GM21515 (cell line): ENCODE measurements at regions not wholly inside any gene's neighbourhood (a gene's known extent, or its start where the extent isn't known, plus 50 kb on each side); places are given as distances from the start of the nearest gene placed in this dataset.

Experiments used
- ATAC-seq: cut with Tn5 transposase; IDR thresholded peaks from one replicate; pipeline ENCODE4 v1.9.1; 2021; ENCODE audit not compliant: unreplicated experiment

DNA sequence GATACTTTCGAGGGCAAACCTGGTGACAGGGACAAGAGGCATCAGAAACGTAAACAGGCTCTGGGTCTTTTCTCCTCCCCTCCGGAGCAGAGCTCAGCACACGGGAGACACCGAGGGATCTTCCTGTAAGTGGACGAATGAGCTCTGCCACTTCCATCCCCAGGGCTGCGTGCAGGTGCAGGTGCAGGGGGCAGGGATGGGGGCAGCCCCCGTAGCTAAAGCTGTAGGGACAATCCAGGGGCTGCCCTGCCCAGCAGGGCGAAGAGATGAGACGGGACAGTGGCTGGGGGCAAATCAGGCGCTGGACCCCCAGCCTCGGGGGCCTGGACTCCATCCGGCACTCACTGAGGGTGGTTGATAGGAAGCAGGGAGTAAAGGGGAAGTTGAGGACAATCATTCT, 505.4 kb downstream of the BRD1 start:
- ATAC-seq, result no peak

DNA sequence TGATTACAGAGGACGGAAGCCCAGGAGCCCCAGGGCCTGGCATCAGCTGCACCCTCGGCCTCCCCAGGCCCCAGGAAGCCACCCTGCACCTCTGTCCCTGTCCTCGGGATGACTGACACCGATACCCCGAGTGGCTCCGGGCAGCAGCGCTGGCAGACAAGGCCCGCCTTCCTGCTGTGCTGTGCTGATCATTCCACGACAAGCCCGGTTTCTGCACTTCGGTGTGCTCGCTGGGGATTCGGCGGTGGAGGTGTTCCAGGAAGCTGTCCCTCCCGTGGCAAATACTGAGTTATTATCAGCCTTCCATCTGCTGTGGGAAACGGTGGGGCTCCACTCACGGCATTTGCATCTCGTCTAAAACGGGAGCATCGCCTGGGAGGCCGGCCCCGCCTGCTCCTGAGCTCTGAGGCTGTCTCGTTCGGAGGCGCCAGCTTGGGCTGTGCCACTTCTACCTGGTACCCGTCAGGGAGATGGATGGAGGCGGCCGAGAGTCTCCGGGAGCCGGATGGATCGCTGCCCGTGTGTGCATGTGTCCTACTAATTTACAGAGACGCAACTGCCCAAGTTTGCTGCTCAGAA, 506.1 kb downstream of the BRD1 start:
- ATAC-seq, result no peak

DNA sequence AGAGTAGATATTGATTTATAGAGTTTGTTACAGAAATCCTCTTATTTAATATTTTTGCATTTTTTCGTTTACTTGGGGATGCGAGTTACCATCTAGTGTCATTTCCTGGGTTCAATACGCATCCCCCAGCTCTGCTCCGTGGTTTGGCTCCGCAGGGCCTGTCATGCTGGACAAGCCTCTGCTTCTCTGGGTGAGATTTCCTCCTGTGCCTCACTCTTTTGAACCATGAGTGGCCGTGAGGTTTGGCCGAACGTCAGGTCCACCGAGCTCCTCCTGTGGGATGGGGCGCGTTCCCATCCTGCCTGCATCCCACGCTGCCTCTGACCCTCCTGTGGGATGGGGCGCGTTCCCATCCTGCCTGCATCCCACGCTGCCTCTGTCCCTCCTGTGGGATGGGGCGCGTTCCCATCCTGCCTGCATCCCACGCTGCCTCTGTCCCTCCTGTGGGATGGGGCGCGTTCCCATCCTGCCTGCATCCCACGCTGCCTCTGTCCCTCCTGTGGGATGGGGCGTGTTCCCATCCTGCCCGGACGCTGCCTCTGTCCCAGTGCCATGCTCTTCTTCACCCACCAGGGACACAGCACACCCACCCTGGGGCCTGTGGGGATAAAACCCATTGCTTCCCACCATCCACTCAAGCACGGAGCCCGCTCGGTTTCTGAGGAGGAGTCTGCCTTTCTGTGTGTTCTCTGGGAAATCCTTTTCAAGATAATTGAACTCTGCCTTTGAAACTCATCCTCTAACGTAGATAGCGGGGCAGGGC, 506.8 kb downstream of the BRD1 start:
- no peak for ATAC-seq

DNA sequence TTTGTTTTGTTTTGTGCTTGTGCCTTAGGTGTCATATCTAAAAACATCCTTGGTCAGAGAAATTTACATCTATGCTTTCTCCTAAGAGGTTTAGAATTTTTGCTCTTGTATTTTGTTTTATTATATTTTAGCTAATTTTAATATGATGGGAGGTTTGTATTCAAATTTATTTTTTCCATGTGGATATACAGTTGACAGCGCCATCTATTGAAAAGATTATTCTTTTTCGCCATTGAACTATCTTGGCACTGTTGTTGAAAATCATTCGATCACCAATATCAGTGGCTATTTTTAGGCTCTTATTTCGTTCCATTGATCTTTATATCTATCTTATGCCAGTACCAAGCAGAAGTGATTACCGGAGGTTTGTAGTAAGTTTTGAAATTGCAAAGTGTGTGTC, 510.3 kb downstream of the BRD1 start:
- no peak for ATAC-seq

DNA sequence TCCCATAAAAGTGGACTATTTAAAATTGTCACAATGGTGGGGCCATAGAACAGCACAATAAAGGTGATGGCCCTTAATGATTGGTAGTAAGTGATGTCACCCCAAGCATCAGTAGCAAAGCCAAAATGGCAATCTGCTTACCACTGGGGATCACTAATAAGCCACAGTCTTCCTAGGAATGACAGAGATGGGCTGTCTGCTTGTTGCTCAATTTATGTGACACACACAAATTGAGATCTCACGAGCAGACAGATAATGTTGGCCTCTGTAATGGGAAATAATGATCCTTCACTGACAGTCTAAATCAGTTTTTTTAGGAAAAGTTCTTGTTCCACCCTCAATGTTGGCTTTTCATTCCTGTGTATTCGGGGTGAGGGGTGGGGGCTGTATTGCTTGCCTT, 515.1 kb downstream of the BRD1 start:
- no peak for ATAC-seq

DNA sequence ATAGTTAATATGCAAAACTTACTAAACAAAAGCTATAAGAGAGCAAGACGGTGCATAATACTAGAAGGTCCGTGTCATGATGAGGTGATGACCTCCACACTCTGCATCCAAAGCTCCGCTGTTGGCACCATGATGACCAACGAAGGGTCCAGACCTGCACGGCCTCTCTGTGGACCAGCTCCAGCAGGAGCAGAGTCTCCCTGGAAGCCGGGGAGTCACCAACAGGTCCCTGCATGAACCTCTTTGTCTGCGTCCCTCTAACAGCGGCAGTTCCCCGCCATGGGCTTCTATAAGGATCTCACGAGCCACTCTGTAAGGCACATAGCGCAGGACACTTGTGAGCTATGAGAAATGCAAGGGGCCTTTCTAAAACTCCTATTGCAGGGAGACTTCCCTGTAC, 517.3 kb downstream of the BRD1 start:
- no peak for ATAC-seq

DNA sequence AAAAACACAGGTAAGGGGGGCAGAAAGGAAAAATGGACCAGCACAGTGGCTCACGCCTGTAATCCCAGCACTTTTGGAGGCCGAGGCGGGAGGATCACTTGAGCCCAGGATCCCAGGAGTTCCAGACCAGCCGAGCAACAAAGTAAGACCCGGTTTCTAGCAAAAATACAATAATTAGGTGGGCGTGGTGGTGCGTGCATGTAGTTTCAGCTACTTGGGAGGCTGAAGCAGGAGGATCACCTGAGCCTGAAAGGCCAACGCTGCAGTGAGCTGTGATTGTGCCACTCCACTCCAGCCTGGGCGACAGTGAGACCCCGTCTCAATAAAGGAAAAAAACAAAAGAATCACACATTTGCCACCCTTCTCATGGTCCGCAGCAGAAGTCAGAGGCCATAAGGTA, 519.4 kb downstream of the BRD1 start:
- no peak for ATAC-seq

DNA sequence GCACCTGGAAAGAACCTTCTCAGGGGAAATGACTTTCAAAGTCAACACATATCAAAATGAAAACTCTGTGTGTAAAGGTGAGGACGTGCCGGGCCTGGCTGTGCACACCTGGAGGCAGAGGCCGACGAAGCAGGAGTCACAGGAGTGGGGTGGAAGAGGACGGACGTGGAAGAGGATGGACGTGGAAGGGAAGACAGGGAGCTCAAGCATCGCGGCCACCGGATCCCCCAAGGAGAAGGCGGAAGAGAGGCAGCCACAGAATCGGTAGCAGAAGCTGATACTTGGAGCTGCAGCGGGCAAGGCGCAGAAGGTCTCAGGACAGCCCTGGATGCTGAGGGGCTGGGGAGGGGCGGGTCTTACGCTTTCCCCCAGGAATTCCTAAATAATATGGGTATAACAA, 519.8 kb downstream of the BRD1 start:
- ATAC-seq, result no peak

DNA sequence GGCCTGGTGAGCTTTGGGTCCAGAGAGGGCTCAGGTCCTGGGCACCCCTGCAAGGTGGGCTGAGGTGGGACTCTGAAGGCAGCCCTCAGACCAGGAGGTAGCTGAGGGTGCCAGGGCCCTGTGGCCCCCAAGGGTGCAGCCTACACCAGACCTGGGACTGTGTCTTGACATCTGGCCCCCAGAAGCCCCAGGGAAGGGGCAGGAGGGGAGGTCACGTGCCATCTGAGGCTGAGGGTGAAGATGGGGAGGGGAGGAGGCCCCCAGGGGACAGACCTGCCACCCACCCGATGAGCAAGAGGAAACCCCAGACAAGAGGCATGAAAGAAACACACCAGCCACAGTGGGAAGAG, 520.2 kb downstream of the BRD1 start:
- ATAC-seq, result no peak

DNA sequence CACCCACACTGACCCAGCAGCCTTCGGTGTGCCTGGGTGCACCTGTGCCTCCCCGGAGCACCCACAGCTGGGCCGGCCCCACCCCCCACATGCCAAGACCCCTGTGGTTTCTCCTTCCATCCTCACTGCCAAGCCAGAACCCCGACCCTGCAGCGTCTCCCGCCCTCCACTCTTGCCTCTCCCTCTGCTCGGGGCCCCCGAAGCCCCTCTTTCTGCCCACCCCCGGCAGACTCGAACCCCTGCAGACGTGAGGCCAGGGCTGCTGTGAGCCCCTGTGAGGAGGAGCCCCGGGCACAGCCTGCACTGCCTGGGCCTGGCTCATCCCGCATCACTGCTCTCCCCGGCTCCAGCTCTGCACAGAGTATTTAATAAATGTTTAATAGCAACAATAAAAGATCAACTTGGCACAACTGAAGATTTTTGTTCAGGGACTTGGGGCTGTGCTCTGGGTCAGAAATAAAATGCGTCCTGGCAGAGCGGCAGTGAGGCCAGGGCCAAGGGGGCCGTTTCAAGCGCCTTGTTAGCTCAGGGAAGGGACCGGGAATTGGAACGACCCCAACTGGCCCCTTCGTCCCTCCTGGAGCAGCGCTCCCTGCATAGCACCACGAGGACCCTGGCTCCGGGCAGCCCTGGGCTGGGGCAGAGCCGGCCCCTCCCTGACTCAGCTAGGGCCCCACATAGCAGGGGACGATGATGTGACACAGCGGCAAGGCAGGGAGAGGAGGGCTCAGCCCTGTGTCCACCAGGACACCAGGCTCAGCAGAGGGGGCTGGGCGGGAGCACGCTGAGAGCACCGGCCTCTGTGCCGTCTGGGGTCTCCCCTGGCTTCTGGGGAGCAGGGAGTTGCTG, 520.8 kb downstream of the BRD1 start:
- ATAC-seq, result no peak

DNA sequence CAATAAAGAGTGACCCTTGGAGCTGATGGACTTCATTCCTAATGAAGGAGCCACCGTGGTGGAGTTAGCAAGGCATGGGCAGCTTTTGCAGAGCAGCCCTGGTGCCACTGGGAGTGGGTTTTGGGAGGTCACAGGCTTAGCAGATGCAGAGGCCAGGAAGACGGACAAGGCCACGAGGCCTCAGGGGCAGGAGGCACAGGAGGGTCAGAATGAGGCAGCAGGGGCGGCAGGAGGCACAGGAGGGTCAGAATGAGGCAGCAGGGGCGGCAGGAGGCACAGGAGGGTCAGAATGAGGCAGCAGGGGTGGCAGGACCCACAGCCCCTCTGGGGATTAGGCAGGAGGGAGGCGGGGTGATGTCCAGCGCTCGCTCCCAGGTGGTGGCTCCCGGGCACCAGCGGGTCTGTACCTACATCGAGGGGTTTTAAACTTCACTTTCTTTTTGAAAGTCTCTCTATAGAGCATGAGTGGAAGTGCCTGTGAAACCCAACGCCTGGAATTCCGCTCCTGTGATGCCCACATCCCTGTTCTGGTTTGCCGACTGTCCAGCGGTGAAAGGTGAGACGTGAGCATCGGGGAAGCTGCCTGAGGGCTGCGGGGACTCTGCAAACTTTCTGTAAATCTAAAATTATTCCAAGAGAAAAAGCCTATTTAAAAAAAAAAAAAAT, 521.6 kb downstream of the BRD1 start:
- no peak for ATAC-seq

DNA sequence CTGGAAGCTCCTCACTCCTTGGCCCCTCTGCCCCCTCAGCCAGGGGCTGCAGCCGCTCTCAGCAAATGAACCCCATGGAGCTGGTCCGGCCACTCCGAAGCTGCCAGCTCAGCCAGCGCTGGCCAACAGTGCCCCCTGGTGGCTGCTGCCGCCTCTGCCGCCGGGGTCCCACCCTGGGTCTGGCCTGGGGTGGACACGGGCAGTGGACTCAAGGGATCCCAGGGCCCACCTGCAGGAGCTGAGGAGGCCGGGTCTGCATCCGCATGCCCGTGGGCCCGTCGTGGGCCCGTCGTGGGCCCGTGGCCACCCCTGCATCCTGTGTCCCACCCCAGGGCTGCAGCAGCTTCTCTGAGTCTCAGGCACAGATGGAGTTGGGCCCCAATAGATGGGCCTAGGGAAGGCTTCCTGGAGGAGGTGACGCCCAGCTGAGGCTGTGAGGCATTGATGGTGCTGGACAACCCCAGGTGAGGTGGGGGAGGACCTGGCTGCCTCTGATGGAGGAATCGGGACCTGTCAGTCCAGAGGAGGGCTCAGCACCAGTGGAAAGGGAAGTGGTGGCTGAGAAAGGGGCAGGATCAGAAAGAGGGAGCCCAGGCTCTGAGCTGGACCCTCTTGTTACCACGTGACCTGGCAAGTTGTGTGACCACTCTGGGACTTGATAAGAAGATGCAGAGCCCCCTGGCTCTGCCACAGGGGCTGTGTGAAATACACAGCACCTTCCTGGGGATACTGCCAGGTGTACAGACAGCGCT, 522.3 kb downstream of the BRD1 start:
- no peak for ATAC-seq

DNA sequence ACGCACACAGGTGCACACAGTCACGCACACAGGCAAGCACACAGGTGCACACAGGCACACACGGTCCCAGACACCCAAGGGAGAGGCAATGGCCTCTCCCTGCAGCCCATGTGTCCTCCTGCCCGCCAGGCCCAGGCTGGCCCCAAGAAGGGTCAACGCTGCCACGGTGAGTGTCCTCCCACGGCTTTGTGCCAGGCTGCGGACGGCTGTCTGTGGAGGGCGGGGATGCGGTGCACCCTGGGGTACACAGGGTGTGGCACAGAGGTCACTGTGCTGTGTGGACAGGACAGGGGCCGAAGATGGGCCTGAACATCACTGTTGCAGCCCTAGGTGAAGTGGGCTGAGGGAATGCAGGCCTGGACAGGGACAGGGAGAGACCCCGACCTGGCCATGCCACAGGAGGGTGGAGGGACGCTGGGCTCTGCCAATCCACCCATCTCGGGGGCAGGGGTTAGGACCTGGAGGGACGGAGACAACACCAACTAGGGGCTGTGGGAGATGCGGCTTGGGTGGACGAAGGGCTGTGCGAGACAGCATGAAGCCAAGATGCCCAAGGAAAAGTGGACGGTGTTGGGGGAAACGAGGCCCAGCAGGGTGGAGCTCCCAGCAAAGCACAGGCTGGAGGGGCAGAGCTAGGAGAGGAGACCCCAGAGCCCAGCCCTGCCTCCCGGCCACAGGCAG, 523.8 kb downstream of the BRD1 start:
- ATAC-seq, result no peak

DNA sequence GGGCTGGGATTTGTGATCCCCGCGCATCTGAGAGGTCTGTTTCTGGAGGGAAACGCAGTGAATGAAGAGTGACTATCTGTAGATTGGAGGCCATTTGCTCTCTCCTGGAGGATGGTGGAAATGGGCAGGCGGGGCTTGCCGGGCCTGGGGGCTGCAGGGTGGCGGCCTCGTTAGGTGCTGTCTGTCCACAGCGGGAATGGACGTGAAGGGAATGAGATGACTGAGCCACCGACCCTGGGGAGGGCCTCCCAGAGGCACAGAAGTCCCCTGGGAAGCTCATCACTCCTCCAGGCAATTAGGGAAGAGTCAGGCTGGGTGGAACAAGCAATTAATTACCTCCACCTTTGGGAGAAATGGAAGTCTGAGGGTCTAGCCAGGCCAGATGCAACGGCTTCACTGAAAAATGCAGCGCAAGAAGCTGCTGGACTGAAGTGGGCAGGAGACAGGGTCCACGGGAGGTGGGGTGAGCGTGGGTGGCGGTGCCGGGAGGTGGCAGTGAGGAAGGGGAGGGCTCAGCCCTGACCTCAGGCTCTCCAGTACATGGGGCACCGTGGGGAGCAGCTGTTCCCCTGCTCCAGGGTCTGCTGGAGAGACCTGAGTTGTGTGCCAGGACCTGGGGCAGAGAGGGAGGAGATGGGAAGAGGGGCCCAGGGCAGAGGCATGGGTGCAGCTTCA, 524.5 kb downstream of the BRD1 start:
- no peak for ATAC-seq

DNA sequence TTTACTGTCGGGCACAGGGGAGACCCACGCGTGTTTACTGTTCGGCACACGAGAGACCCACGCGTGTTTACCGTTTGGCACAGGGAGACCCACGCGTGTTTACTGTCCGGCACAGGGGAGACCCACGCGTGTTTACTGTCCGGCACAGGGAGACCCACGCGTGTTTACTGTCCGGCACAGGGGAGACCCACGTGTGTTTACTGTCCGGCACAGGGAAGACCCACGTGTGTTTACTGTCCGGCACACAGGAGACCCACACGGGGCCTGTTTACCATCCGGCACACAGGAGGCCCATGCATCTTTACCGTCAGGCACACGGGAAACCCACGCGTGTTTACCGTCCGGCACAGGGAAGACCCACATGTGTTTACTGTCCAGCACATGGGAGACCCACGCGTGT, 525.1 kb downstream of the BRD1 start:
- ATAC-seq, result no peak

DNA sequence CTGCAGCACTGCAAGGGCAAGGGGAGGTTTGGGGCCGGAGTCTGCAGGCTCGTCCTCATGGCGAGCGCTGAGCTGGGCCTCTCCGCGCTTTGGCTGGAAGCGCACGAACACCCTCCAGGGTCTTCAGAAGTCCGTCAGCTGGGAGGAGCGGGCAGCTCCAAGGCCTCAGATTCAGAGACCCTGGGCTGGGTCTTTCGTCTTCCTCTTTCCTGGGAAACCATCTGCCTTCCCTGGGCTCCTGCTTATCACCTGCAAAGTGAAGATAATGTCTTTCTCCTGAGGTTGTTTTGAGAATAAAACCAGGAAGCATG, 525.6 kb downstream of the BRD1 start:
- no peak for ATAC-seq

DNA sequence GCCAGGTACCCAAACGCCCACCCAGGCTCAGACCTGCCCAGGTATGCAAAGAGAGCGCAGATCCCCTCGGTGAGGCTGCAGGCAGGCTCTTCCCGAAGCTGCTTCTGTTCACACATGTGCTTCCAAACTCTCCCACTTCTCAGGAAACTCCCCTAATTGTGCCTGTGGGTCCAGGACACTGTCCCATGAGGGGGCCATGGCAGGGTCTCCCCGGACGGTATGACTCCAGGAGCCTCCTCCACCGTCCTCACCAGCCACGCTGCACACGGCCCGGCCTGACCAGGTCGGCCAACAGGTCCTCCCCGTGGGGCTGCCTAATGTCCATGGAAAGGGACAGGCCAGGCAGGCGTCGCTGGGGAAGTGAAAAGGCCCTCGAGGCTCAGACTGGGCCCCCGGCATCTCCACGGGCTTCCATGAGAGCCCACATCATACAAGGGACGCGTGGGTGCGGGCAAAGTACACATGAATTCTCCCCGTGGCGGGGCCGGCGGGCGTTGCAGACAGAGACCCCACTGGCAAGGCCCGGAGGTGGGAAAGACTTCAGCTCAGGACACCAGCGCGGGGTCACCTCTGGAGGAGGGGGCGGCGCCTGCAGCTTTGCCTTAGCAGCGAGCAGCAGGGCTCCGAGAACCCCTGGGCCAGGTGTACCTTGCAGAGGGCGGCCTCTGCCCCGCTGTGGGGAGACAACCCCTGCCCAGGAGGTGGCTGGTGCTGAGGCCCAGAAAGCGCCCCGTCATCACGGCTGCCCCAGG, 526.1 kb downstream of the BRD1 start:
- ATAC-seq, result no peak

DNA sequence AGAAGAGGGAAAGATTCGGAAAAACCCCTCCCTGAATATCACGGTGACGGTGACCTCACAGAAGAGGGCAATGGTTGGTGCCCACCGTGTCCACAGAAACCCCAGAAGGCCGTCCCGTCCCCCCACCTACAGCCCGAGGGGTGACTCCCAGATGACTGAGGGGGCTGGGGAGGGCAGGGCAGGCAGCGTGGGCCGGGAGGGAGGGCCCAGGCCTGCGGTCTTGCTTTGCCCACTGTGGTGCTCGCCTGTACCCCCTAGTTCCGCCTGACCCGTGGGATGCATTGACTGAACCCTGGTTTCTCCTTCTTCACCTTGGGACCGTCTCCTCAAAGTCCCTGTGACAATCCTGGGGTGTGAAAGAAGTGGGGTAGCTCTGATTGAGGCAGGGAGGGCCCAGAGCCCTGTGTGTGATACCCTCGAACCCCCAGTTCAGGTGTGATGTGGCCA, 526.7 kb downstream of the BRD1 start:
- ATAC-seq, result no peak

DNA sequence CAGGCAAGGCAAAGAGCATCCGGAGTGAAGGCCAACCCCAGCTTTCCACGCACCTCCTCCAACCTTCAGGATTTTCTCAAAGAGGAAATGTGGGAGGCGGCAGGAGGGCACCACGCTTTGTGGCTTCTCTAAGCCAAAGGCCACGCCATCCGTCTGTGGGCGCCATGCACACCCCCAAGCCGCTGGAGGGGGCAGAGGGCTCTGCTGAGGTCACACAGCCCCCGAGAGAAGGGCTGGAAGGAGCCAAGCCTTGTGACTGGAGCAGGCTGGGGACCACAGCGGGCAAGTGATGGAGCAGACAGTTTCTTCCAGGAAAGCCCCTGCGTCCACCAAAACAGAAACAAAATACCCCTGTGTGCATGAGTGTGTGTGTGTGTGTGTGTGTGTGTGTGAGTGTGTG, 527.4 kb downstream of the BRD1 start:
- no peak for ATAC-seq
